Skeletal muscle tissue (tissue), 3 donors: ENCODE measurements at regions not wholly inside any gene's neighbourhood (a gene's known extent, or its start where the extent isn't known, plus 50 kb on each side); places are given as distances from the start of the nearest gene placed in this dataset.

Source experiments
- H3K27ac ChIP-seq: one replicate; pipeline ENCODE4 v1.7.0; 2013; ENCODE audit warnings: mild to moderate bottlenecking, low read depth, low read length, inconsistent platforms
- H3K27me3 ChIP-seq, 3 donors: one replicate each; pipeline ENCODE4 v1.7.0; 2013; ENCODE audit warnings: low read length in 3 of 3; ENCODE audit not compliant: control insufficient read depth in 3 of 3, insufficient read depth in 3 of 3
- H3K36me3 ChIP-seq, 3 donors: one replicate each; pipeline ENCODE4 v1.7.0; 2013; ENCODE audit warnings: low read length in 3 of 3; ENCODE audit not compliant: control insufficient read depth in 3 of 3, insufficient read depth in 3 of 3
- H3K4me1 ChIP-seq, 3 donors: one replicate each; pipeline ENCODE4 v1.7.0; 2013; ENCODE audit warnings: low read length in 3 of 3, mild to moderate bottlenecking in 3 of 3; ENCODE audit not compliant: control insufficient read depth in 3 of 3, insufficient read depth in 3 of 3
- H3K4me3 ChIP-seq, 3 donors: one replicate each; pipeline ENCODE4 v1.7.0; 2013; ENCODE audit warnings: low read length in 3 of 3
- H3K9ac ChIP-seq, 3 donors: one replicate each; pipeline ENCODE4 v1.7.0; 2013; ENCODE audit warnings: low read length in 3 of 3, mild to moderate bottlenecking in 3 of 3, moderate library complexity in 2 of 3, low read depth in 1 of 3
- H3K9me3 ChIP-seq, 3 donors: one replicate each; pipeline ENCODE4 v1.7.0; 2013; ENCODE audit warnings: low read length in 3 of 3; ENCODE audit not compliant: control insufficient read depth in 3 of 3
- donor health status: Osteomylitis.

- H3K9ac ChIP-seq: no peak overlapping the region
These were observed 171.3 kb upstream of the GADL1 start for GRCh38 chr3:31065765-31066164.

GRCh38 chr3:31067004-31067403, 172.5 kb upstream of the GADL1 start:
- Histone ChIP-seq H3K4me3 (peak overlapping the region; percentile 17 to 42 (median 23)), H3K27me3 (no peaks in the 10 kb centered on the region), H3K36me3 (no peaks in the 10 kb centered on the region), H3K9me3 (no peaks in the 10 kb centered on the region), H3K27ac (peak overlapping the region; percentile 9), H3K9ac (peak overlapping the region in 1 of 3 donors; percentile 65), H3K4me1 (peaks cover 4 to 17% (median 5%) of the 10 kb centered on the region in 3 donors)

More at GRCh38 chr3:31065765-31066164, 171.3 kb upstream of the GADL1 start:
- Histone ChIP-seq H3K36me3 (no peaks in the 10 kb centered on the region), H3K4me1 (peaks cover 4 to 17% (median 5%) of the 10 kb centered on the region in 3 donors), H3K27ac (no peak overlapping the region), H3K4me3 (no peak overlapping the region), H3K9me3 (no peaks in the 10 kb centered on the region), H3K27me3 (no peaks in the 10 kb centered on the region)

GRCh38 chr3:31075471-31075870, 181.0 kb upstream of the GADL1 start:
- H3K27me3 ChIP-seq: no peaks in the 10 kb centered on the region
- H3K4me3 ChIP-seq: no peak overlapping the region
- peaks cover 0 to 6% (median under 1%) of the 10 kb centered on the region in 3 donors for H3K4me1 ChIP-seq
- H3K36me3 ChIP-seq: no peaks in the 10 kb centered on the region
- no peak overlapping the region for H3K9ac ChIP-seq
- H3K9me3 ChIP-seq: no peaks in the 10 kb centered on the region
- H3K27ac ChIP-seq: no peak overlapping the region

- Histone ChIP-seq H3K36me3 (no peaks in the 10 kb centered on the region), H3K27me3 (no peaks in the 10 kb centered on the region), H3K27ac (no peak overlapping the region), H3K4me3 (no peak overlapping the region), H3K9me3 (no peaks in the 10 kb centered on the region), H3K4me1 (peaks cover 0 to 6% (median 3%) of the 10 kb centered on the region in 3 donors), H3K9ac (no peak overlapping the region)
These were observed 181.4 kb upstream of the GADL1 start for GRCh38 chr3:31075876-31076275.

GRCh38 chr3:31077021-31077601, 182.7 kb upstream of the GADL1 start:
- H3K4me3 ChIP-seq: no peak overlapping the region
- H3K27ac ChIP-seq: no peak overlapping the region
- H3K4me1 ChIP-seq: peaks cover 0 to 6% (median 5%) of the 10 kb centered on the region in 3 donors
- no peaks in the 10 kb centered on the region for H3K9me3 ChIP-seq
- H3K9ac ChIP-seq: no peak overlapping the region
- H3K27me3 ChIP-seq: no peaks in the 10 kb centered on the region
- no peaks in the 10 kb centered on the region for H3K36me3 ChIP-seq

- Histone ChIP-seq H3K27me3 (no peaks in the 10 kb centered on the region), H3K4me3 (no peak overlapping the region), H3K9me3 (no peaks in the 10 kb centered on the region), H3K36me3 (no peaks in the 10 kb centered on the region), H3K4me1 (peaks cover 0 to 6% (median 5%) of the 10 kb centered on the region in 3 donors), H3K9ac (no peak overlapping the region), H3K27ac (no peak overlapping the region)
These were observed 183.4 kb upstream of the GADL1 start for GRCh38 chr3:31077826-31078225.

GRCh38 chr3:31079689-31080088, 185.2 kb upstream of the GADL1 start:
- Histone ChIP-seq H3K36me3 (no peaks in the 10 kb centered on the region), H3K4me3 (no peak overlapping the region), H3K9ac (no peak overlapping the region), H3K27me3 (no peaks in the 10 kb centered on the region), H3K4me1 (peaks cover 0 to 6% (median 5%) of the 10 kb centered on the region in 3 donors), H3K27ac (no peak overlapping the region), H3K9me3 (no peaks in the 10 kb centered on the region)

GRCh38 chr3:31081018-31081662, 186.7 kb upstream of the GADL1 start:
- Histone ChIP-seq H3K4me1 (peaks cover 0 to 6% (median 5%) of the 10 kb centered on the region in 3 donors), H3K9me3 (no peaks in the 10 kb centered on the region), H3K4me3 (no peak overlapping the region), H3K27ac (no peak overlapping the region), H3K27me3 (no peaks in the 10 kb centered on the region), H3K36me3 (no peaks in the 10 kb centered on the region), H3K9ac (no peak overlapping the region)

- Histone ChIP-seq H3K9me3 (no peaks in the 10 kb centered on the region), H3K27me3 (no peaks in the 10 kb centered on the region), H3K27ac (no peak overlapping the region), H3K9ac (no peak overlapping the region), H3K36me3 (no peaks in the 10 kb centered on the region), H3K4me1 (peaks cover 0 to 7% (median 0%) of the 10 kb centered on the region in 3 donors), H3K4me3 (no peak overlapping the region)
These were observed 191.7 kb upstream of the GADL1 start for GRCh38 chr3:31086148-31086547.

- Histone ChIP-seq H3K36me3 (no peaks in the 10 kb centered on the region), H3K9me3 (no peaks in the 10 kb centered on the region), H3K27me3 (no peaks in the 10 kb centered on the region), H3K9ac (no peak overlapping the region), H3K27ac (no peak overlapping the region), H3K4me3 (no peak overlapping the region), H3K4me1 (peaks cover 0 to 6% (median 0%) of the 10 kb centered on the region in 3 donors)
These were observed 192.2 kb upstream of the GADL1 start for GRCh38 chr3:31086698-31087097.
